ENCODE measurements at regions not wholly inside any gene's neighbourhood (a gene's known extent, or its start where the extent isn't known, plus 50 kb on each side); places are given as distances from the start of the nearest gene placed in this dataset.

DNA sequence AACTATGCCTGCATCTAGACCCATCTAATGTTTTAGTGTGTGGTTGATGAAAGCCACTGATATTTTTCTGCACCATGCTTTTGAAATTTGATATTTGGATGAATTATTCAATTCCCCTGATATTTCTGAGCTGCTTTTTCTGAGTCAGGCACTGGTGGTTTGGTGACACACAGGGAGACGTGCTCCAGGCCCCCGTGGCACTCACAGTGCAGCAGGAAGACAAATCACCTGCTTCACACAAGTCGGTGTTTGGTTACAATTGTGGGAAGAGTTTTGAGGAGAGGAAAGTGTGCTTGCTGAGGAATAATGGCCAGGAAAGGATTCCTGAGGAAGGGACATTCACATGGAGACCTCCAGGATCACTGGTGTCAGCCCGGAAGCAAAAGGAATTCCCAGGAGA lies 179.7 kb downstream of the ACKR3 start:
- ATAC-seq (no peak), DNase-seq (no peak)
- intact Hi-C loops (cut with DNase I): no loop called here
- Histone ChIP-seq H3K9me3 (no peaks in the 10 kb centered on the region), H3K27ac (no peak overlapping the region), H3K4me1 (peaks cover 38% of the 10 kb centered on the region), H3K4me3 (no peak overlapping the region), H3K27me3 (ENCODE audit: low read depth) (no peaks in the 10 kb centered on the region), H3K36me3 (no peaks in the 10 kb centered on the region)
- TF ChIP-seq, protein P1, sequence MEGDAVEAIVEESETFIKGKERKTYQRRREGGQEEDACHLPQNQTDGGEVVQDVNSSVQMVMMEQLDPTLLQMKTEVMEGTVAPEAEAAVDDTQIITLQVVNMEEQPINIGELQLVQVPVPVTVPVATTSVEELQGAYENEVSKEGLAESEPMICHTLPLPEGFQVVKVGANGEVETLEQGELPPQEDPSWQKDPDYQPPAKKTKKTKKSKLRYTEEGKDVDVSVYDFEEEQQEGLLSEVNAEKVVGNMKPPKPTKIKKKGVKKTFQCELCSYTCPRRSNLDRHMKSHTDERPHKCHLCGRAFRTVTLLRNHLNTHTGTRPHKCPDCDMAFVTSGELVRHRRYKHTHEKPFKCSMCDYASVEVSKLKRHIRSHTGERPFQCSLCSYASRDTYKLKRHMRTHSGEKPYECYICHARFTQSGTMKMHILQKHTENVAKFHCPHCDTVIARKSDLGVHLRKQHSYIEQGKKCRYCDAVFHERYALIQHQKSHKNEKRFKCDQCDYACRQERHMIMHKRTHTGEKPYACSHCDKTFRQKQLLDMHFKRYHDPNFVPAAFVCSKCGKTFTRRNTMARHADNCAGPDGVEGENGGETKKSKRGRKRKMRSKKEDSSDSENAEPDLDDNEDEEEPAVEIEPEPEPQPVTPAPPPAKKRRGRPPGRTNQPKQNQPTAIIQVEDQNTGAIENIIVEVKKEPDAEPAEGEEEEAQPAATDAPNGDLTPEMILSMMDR (IDR thresholded peaks at IDR 0.05): no peak

DNA sequence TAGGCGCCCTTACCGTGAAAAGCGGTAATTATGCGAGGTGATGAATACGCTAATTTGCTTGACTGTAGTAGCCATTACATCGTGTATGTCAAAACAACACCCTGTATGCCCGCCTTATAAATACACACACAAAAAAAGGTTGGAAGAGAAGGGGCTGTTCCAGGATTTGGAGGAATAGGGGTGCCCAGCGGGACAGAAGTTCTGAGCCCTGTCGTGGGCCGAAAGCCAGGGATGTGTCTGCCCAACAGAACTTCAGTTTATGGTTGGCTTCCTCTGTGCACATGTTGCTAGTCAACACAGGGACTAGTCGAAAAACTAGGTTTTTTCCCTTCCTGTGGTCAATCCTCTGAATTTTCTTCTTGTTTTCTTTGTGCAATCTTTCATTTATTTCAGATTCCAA lies 182.5 kb downstream of the ACKR3 start:
- TF ChIP-seq, protein P1 (IDR thresholded peaks at IDR 0.05): no peak
- DNase-seq (no peak), ATAC-seq (peak in 1 of 2 donors; percentile 13)
- no peaks in the 10 kb centered on the region for H3K9me3 ChIP-seq
- H3K27me3 ChIP-seq (ENCODE audit: low read depth): no peaks in the 10 kb centered on the region
- no peak overlapping the region for H3K4me3 ChIP-seq
- H3K4me1 ChIP-seq: peaks cover 35% of the 10 kb centered on the region
- intact Hi-C loops (cut with DNase I): no loop called here
- H3K36me3 ChIP-seq: no peaks in the 10 kb centered on the region
- H3K27ac ChIP-seq: no peak overlapping the region

DNA sequence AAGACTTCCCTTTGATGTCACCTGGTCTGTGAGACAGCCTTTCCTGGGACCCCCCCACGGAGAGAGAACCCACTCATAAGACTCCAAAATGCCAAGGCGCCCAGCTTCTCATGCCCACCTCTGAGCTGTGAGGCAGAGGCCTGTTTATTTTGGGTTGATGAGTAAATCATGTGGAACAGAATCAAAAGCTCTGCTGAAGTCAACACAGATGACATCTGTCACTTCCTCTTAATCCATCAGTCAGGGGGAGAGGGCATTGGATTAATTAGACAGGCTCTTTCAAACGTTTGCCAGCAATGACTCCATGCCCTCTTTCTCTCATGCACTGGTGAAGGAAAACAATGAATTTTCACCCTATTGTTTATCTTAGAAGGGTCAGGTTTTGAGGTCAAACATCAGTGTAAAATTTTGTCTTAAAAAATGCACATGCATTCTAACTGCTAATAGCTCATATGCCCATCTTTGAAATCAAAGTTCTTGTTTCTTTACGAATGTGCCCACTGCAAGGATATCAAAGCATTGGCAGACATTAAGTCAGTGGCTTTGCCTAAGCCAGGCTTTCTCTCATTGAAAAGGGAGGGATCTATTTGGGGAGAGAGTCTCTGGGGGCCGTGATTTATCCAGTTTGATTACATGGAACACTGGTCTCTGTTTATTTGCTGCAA lies 184.1 kb downstream of the ACKR3 start:
- Histone ChIP-seq H3K9me3 (no peaks in the 10 kb centered on the region), H3K4me3 (no peak overlapping the region), H3K27ac (no peak overlapping the region), H3K27me3 (ENCODE audit: low read depth) (no peaks in the 10 kb centered on the region), H3K36me3 (no peaks in the 10 kb centered on the region), H3K4me1 (peaks cover 23% of the 10 kb centered on the region)
- intact Hi-C loops (cut with DNase I): no loop called here
- TF ChIP-seq, protein P1 (IDR thresholded peaks at IDR 0.05): no peak
- peak; percentile 33 to 48 for ATAC-seq
- DNase-seq: no peak

DNA sequence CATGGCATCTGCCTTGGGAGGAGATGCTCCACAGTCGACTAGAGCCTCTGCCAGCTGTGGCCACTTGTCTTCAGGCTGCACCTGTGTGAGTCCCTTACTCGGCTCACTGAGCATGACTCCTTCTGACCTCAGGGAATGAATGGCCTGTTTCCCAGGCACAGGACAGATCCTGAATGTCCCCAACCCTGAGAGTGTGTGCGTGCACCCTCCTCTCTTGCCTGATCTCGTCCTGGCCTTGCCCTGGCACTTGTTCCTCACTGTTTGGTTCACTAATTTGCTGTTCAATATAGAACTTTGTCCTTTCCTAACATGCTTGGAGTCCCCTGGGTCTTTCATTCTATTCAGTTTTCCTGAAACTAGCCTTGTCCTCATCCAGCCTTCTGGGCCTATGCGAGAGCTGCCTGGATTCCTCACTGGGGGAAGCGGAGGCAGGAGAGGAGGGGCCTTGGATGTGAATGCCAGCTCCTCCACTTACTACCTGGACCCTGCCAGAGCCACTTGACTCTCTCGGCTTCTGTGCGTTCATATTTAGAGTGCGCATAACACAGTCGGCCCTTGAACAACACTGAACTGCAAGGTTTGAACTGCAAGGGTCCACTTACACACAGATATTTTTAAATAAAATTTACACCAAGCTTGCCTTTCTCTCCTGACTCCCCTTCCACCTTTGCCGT lies 184.8 kb downstream of the ACKR3 start:
- Histone ChIP-seq H3K27me3 (ENCODE audit: low read depth) (no peaks in the 10 kb centered on the region), H3K9me3 (no peaks in the 10 kb centered on the region), H3K36me3 (no peaks in the 10 kb centered on the region), H3K4me3 (no peak overlapping the region), H3K4me1 (peaks cover 19% of the 10 kb centered on the region), H3K27ac (no peak overlapping the region)
- TF ChIP-seq, protein P1 (IDR thresholded peaks at IDR 0.05): no peak
- intact Hi-C loops (cut with DNase I): no loop called here
- DNase-seq: no peak
- no peak for ATAC-seq

DNA sequence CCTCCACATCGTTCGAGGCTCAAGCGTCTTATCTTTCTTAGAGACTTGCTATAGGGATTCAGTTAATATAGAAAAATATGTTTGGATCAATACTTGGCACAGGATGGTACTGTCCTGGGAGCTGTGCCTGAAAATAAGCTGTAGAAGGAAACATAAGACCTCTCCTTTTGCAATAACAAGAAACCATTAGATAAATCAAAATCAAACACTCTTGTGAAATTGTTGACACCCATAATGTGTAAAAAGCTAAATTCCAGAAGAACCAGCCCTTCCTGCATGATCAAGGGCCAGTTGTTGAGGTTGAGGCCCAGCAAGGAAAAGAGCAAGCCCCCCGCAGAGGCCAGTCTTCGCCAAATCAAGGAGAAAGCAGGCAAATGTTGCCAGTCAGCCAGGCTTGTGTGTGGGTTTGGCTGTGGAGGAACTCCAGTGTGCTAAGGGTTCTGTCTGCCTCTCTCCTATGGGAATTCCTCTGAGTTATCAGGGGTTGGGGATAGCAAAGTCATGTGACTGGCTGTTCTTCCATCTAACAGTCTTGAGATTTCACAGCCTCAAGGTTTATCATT lies 185.7 kb downstream of the ACKR3 start:
- no peak overlapping the region for H3K27ac ChIP-seq
- no peaks in the 10 kb centered on the region for H3K36me3 ChIP-seq
- ATAC-seq: no peak
- H3K27me3 ChIP-seq (ENCODE audit: low read depth): no peaks in the 10 kb centered on the region
- H3K9me3 ChIP-seq: no peaks in the 10 kb centered on the region
- TF ChIP-seq, protein P1 (IDR thresholded peaks at IDR 0.05): no peak
- H3K4me1 ChIP-seq: peaks cover 19% of the 10 kb centered on the region
- intact Hi-C loops (cut with DNase I): no loop called here
- no peak overlapping the region for H3K4me3 ChIP-seq
- DNase-seq: no peak

All from lower lobe of right lung (tissue), 2 donors.